GM23338 (cell line): ENCODE measurements at regions not wholly inside any gene's neighbourhood (a gene's known extent, or its start where the extent isn't known, plus 50 kb on each side); places are given as distances from the start of the nearest gene placed in this dataset.

ENCODE experiments used
- ATAC-seq: fragments of 200-7000 bp; cut with Tn5 transposase; 3 replicates; pipeline ENCODE4 v1.9.1; 2020
- DNase-seq: peaks from one replicate; pipeline ENCODE4 v3.0.0-alpha.2; 2015; ENCODE audit warnings: low spot score
- H2AFZ ChIP-seq: fragments of 200-600 bp; sonication (generic); 2 replicates; pipeline ENCODE4 v1.8.0; 2016; ENCODE audit warnings: antibody characterized with exemption, mild to moderate bottlenecking, moderate library complexity
- H3F3A ChIP-seq: fragments of 200-600 bp; sonication (generic); replicated peaks from 2 replicates; pipeline ENCODE4 v1.8.0; 2017; ENCODE audit warnings: antibody characterized with exemption, mixed run types, low read depth
- H3K27ac ChIP-seq: fragments of 200-600 bp; sonication (generic); 2 replicates; pipeline ENCODE4 v1.6.1; 2016; ENCODE audit warnings: low read depth
- H3K27me3 ChIP-seq: fragments of 200-600 bp; sonication (generic); 2 replicates; pipeline ENCODE4 v1.8.0; 2016; ENCODE audit warnings: mild to moderate bottlenecking, mixed run types, moderate library complexity; ENCODE audit not compliant: insufficient read depth
- H3K36me3 ChIP-seq: fragments of 200-600 bp; sonication (generic); 2 replicates; pipeline ENCODE4 v1.8.0; 2016; ENCODE audit warnings: mild to moderate bottlenecking; ENCODE audit not compliant: insufficient read depth
- H3K4me1 ChIP-seq: fragments of 200-600 bp; sonication (generic); 2 replicates; pipeline ENCODE4 v1.8.0; 2016; ENCODE audit warnings: mild to moderate bottlenecking, moderate library complexity; ENCODE audit not compliant: insufficient read depth
- H3K4me2 ChIP-seq: fragments of 200-600 bp; sonication (generic); 2 replicates; pipeline ENCODE4 v1.7.1; 2017; ENCODE audit warnings: mixed run types
- H3K4me3 ChIP-seq: fragments of 200-600 bp; sonication (generic); 2 replicates; pipeline ENCODE4 v1.6.1; 2016; ENCODE audit warnings: mixed run types
- H3K79me2 ChIP-seq: fragments of 200-600 bp; sonication (generic); replicated peaks from 2 replicates; pipeline ENCODE4 v1.8.0; 2017; ENCODE audit warnings: mild to moderate bottlenecking; ENCODE audit not compliant: insufficient read depth
- H3K9me2 ChIP-seq: fragments of 200-600 bp; sonication (generic); 2 replicates; pipeline ENCODE4 v1.8.0; 2017; ENCODE audit not compliant: insufficient read depth
- H4K20me1 ChIP-seq: fragments of 200-600 bp; sonication (generic); replicated peaks from 2 replicates; pipeline ENCODE4 v1.8.0; 2017; ENCODE audit warnings: mild to moderate bottlenecking; ENCODE audit not compliant: insufficient read depth
- H3K27ac Mint-ChIP-seq: 2 replicates; pipeline ENCODE4 v1.8.0; 2020; ENCODE audit warnings: inconsistent platforms, mild to moderate bottlenecking, moderate library complexity, mixed read lengths
- H3K27me3 Mint-ChIP-seq: 3 replicates; pipeline ENCODE4 v1.8.0; 2022; ENCODE audit warnings: low read depth, mild to moderate bottlenecking, moderate library complexity, mixed read lengths, inconsistent platforms; ENCODE audit not compliant: insufficient read depth, poor library complexity
- H3K36me3 Mint-ChIP-seq: 3 replicates; pipeline ENCODE4 v1.8.0; 2021; ENCODE audit warnings: low read depth, mild to moderate bottlenecking, inconsistent platforms, moderate library complexity, mixed read lengths
- H3K4me1 Mint-ChIP-seq: 3 replicates; pipeline ENCODE4 v1.8.0; 2020; ENCODE audit warnings: mild to moderate bottlenecking, inconsistent platforms, mixed read lengths
- H3K4me3 Mint-ChIP-seq: 3 replicates; pipeline ENCODE4 v1.8.0; 2021; ENCODE audit warnings: moderate library complexity, mild to moderate bottlenecking, inconsistent platforms, mixed read lengths
- H3K9me3 Mint-ChIP-seq: 3 replicates; pipeline ENCODE4 v1.8.0; 2020; ENCODE audit warnings: moderate library complexity, mild to moderate bottlenecking, inconsistent platforms, mixed read lengths
- CREB1 ChIP-seq: fragments of 250-450 bp; sonication (Bioruptor Pico); IDR thresholded peaks from 2 replicates; pipeline ENCODE4 v1.5.0; 2020; ENCODE audit warnings: low read depth, mild to moderate bottlenecking, moderate library complexity
- EZH2 ChIP-seq: fragments of 200-600 bp; sonication (generic); IDR thresholded peaks from one replicate; pipeline ENCODE4 v1.8.0; 2017; ENCODE audit warnings: antibody characterized with exemption, mild to moderate bottlenecking, low read depth; ENCODE audit not compliant: unreplicated experiment
- POLR2AphosphoS5 ChIP-seq: IDR thresholded peaks from 2 replicates; pipeline ENCODE4 v1.6.1; 2016; ENCODE audit warnings: antibody characterized with exemption, low read depth
- STAT1 ChIP-seq: IDR thresholded peaks from one replicate; pipeline ENCODE4 v1.6.1; 2016; ENCODE audit warnings: antibody characterized with exemption; ENCODE audit not compliant: unreplicated experiment
- ZNF331 ChIP-seq: fragments of 250-450 bp; sonication (Bioruptor Pico); IDR thresholded peaks from 2 replicates; pipeline ENCODE4 v1.5.0; 2020; ENCODE audit warnings: low read depth, mild to moderate bottlenecking, moderate library complexity
- TF ChIP-seq, protein P1 (sequence below): IDR thresholded peaks from one replicate; pipeline ENCODE4 v1.6.1; 2018; ENCODE audit warnings: antibody characterized with exemption; ENCODE audit not compliant: unreplicated experiment
- TF ChIP-seq, protein P2 (sequence below): fragments of 250-450 bp; sonication (Bioruptor Pico); IDR thresholded peaks from 2 replicates; pipeline ENCODE4 v1.5.0; 2020; ENCODE audit warnings: mild to moderate bottlenecking, moderate library complexity

DNA sequence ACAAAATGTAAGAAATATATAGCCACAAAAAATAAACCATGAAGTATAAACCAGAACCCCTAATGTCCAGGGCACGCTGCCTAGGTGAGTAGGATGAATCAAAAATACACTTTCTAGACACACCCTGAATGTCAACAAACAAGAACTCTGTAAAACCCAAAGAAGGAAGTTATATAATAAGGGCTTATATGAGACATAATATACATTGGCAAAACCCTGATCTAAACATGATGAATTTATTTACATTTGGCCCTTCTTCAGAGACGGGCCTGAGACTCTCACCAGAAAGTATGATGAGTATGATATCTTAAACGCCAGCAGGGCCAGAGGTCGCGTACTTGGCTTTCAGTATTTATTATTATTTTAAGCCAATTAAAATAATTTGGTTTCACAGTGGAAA, 125.1 kb upstream of the FST start:
- TF ChIP-seq ZNF331 (CRISPR knock-in tag) (no peak), CREB1 (no peak), POLR2AphosphoS5 (no peak)
- no peak overlapping the region for H3K27ac Mint-ChIP-seq
- Histone ChIP-seq H4K20me1 (no peaks in the 10 kb centered on the region), H3K4me1 (no peaks in the 10 kb centered on the region), H3K4me2 (no peak overlapping the region), H3K9me2 (no peaks in the 10 kb centered on the region), H3F3A (no peaks in the 10 kb centered on the region), H3K27me3 (no peaks in the 10 kb centered on the region), H2AFZ (no peak overlapping the region), H3K4me3 (no peak overlapping the region), H3K79me2 (no peaks in the 10 kb centered on the region), H3K36me3 (no peaks in the 10 kb centered on the region), H3K27ac (no peak overlapping the region)
- peaks cover 1% of the 10 kb centered on the region for H3K27me3 Mint-ChIP-seq
- DNase-seq (no peak), ATAC-seq (no peak)
- H3K4me1 Mint-ChIP-seq, result peaks cover 8% of the 10 kb centered on the region
- H3K36me3 Mint-ChIP-seq, result no peaks in the 10 kb centered on the region
- H3K9me3 Mint-ChIP-seq, result no peaks in the 10 kb centered on the region
- H3K4me3 Mint-ChIP-seq, result no peak overlapping the region

DNA sequence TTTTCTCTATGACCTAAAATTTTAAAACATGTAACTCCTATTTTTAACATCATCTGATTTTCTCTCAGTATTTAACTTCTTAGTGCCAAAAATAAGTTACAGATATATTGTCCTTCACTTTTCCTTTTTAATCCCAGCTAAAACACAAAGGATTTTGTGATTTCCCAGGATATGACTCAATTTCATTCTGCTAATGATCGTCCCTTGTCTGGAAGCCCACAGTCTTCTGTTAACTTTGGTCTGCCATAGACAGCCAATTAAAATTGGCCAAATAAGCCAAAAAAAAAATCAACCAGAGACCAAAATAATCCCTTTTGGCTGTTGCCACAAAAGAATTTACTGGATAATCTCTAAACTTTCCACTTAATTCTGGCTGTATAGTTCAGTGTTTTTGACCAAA, 124.5 kb upstream of the FST start:
- no peak overlapping the region for H3K4me3 ChIP-seq
- DNase-seq (no peak), ATAC-seq (no peak)
- H4K20me1 ChIP-seq, result no peaks in the 10 kb centered on the region
- H3K4me1 ChIP-seq, result no peaks in the 10 kb centered on the region
- no peak for TF ChIP-seq STAT1
- TF ChIP-seq, protein P1, sequence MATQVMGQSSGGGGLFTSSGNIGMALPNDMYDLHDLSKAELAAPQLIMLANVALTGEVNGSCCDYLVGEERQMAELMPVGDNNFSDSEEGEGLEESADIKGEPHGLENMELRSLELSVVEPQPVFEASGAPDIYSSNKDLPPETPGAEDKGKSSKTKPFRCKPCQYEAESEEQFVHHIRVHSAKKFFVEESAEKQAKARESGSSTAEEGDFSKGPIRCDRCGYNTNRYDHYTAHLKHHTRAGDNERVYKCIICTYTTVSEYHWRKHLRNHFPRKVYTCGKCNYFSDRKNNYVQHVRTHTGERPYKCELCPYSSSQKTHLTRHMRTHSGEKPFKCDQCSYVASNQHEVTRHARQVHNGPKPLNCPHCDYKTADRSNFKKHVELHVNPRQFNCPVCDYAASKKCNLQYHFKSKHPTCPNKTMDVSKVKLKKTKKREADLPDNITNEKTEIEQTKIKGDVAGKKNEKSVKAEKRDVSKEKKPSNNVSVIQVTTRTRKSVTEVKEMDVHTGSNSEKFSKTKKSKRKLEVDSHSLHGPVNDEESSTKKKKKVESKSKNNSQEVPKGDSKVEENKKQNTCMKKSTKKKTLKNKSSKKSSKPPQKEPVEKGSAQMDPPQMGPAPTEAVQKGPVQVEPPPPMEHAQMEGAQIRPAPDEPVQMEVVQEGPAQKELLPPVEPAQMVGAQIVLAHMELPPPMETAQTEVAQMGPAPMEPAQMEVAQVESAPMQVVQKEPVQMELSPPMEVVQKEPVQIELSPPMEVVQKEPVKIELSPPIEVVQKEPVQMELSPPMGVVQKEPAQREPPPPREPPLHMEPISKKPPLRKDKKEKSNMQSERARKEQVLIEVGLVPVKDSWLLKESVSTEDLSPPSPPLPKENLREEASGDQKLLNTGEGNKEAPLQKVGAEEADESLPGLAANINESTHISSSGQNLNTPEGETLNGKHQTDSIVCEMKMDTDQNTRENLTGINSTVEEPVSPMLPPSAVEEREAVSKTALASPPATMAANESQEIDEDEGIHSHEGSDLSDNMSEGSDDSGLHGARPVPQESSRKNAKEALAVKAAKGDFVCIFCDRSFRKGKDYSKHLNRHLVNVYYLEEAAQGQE, result no peak
- no peaks in the 10 kb centered on the region for H3K36me3 ChIP-seq
- Mint-ChIP-seq H3K4me3 (no peak overlapping the region), H3K36me3 (no peaks in the 10 kb centered on the region), H3K9me3 (no peaks in the 10 kb centered on the region), H3K4me1 (peaks cover 6% of the 10 kb centered on the region), H3K27me3 (no peaks in the 10 kb centered on the region), H3K27ac (no peak overlapping the region)
- H2AFZ ChIP-seq, result no peak overlapping the region
- H3F3A ChIP-seq, result no peaks in the 10 kb centered on the region
- H3K4me2 ChIP-seq, result no peak overlapping the region
- no peaks in the 10 kb centered on the region for H3K9me2 ChIP-seq
- no peaks in the 10 kb centered on the region for H3K79me2 ChIP-seq
- no peak overlapping the region for H3K27ac ChIP-seq
- H3K27me3 ChIP-seq, result no peaks in the 10 kb centered on the region

DNA sequence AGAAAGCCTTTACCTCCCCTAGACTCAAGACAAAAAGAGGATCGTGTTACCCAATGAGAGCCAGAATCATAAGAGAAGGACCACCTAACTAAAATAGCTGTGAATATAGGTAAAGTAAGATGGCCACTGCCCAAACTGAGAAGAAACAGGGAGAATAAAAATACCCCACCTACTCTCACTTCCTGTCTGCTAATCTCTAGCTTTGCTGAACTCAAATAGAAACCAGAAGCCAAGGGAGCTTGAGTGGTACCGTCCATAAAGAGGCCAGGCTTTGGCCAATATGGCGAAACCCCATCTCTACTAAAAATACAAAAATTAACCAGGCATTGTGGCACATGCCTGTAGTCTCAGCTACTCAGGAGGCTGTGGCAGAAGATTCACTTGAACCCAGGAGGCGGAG, 123.0 kb upstream of the FST start:
- H3K36me3 Mint-ChIP-seq, result no peaks in the 10 kb centered on the region
- H3K36me3 ChIP-seq, result no peaks in the 10 kb centered on the region
- DNase-seq (no peak), ATAC-seq (no peak)
- H3K4me3 Mint-ChIP-seq, result no peak overlapping the region
- H3F3A ChIP-seq, result no peaks in the 10 kb centered on the region
- H3K4me3 ChIP-seq, result no peak overlapping the region
- no peaks in the 10 kb centered on the region for H3K9me2 ChIP-seq
- H3K27me3 ChIP-seq, result no peaks in the 10 kb centered on the region
- no peaks in the 10 kb centered on the region for H3K9me3 Mint-ChIP-seq
- H3K27ac ChIP-seq, result no peak overlapping the region
- no peaks in the 10 kb centered on the region for H4K20me1 ChIP-seq
- no peaks in the 10 kb centered on the region for H3K79me2 ChIP-seq
- H3K4me1 ChIP-seq, result no peaks in the 10 kb centered on the region
- H3K4me2 ChIP-seq, result no peak overlapping the region
- H2AFZ ChIP-seq, result no peak overlapping the region
- no peaks in the 10 kb centered on the region for H3K27me3 Mint-ChIP-seq
- peaks cover 3% of the 10 kb centered on the region; the same call in 1 of the 3 replicates for H3K4me1 Mint-ChIP-seq
- H3K27ac Mint-ChIP-seq, result no peak overlapping the region
- TF ChIP-seq STAT1, result no peak
- TF ChIP-seq CREB1, result no peak
- TF ChIP-seq POLR2AphosphoS5, result no peak
- TF ChIP-seq, protein P2, sequence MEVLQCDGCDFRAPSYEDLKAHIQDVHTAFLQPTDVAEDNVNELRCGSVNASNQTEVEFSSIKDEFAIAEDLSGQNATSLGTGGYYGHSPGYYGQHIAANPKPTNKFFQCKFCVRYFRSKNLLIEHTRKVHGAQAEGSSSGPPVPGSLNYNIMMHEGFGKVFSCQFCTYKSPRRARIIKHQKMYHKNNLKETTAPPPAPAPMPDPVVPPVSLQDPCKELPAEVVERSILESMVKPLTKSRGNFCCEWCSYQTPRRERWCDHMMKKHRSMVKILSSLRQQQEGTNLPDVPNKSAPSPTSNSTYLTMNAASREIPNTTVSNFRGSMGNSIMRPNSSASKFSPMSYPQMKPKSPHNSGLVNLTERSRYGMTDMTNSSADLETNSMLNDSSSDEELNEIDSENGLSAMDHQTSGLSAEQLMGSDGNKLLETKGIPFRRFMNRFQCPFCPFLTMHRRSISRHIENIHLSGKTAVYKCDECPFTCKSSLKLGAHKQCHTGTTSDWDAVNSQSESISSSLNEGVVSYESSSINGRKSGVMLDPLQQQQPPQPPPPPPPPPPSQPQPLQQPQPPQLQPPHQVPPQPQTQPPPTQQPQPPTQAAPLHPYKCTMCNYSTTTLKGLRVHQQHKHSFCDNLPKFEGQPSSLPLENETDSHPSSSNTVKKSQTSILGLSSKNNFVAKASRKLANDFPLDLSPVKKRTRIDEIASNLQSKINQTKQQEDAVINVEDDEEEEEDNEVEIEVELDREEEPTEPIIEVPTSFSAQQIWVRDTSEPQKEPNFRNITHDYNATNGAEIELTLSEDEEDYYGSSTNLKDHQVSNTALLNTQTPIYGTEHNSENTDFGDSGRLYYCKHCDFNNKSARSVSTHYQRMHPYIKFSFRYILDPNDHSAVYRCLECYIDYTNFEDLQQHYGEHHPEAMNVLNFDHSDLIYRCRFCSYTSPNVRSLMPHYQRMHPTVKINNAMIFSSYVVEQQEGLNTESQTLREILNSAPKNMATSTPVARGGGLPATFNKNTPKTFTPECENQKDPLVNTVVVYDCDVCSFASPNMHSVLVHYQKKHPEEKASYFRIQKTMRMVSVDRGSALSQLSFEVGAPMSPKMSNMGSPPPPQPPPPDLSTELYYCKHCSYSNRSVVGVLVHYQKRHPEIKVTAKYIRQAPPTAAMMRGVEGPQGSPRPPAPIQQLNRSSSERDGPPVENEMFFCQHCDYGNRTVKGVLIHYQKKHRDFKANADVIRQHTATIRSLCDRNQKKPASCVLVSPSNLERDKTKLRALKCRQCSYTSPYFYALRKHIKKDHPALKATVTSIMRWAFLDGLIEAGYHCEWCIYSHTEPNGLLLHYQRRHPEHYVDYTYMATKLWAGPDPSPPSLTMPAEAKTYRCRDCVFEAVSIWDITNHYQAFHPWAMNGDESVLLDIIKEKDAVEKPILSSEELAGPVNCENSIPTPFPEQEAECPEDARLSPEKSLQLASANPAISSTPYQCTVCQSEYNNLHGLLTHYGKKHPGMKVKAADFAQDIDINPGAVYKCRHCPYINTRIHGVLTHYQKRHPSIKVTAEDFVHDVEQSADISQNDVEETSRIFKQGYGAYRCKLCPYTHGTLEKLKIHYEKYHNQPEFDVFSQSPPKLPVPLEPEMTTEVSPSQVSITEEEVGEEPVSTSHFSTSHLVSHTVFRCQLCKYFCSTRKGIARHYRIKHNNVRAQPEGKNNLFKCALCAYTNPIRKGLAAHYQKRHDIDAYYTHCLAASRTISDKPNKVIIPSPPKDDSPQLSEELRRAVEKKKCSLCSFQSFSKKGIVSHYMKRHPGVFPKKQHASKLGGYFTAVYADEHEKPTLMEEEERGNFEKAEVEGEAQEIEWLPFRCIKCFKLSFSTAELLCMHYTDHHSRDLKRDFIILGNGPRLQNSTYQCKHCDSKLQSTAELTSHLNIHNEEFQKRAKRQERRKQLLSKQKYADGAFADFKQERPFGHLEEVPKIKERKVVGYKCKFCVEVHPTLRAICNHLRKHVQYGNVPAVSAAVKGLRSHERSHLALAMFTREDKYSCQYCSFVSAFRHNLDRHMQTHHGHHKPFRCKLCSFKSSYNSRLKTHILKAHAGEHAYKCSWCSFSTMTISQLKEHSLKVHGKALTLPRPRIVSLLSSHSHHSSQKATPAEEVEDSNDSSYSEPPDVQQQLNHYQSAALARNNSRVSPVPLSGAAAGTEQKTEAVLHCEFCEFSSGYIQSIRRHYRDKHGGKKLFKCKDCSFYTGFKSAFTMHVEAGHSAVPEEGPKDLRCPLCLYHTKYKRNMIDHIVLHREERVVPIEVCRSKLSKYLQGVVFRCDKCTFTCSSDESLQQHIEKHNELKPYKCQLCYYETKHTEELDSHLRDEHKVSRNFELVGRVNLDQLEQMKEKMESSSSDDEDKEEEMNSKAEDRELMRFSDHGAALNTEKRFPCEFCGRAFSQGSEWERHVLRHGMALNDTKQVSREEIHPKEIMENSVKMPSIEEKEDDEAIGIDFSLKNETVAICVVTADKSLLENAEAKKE (CRISPR knock-in tag), result no peak
- TF ChIP-seq EZH2, result no peak
